DND-41 (cell line): ENCODE measurements at regions not wholly inside any gene's neighbourhood (a gene's known extent, or its start where the extent isn't known, plus 50 kb on each side); places are given as distances from the start of the nearest gene placed in this dataset.

Experiments used
- EZH2 ChIP-seq: IDR thresholded peaks from 3 replicates; pipeline ENCODE4 v1.6.1; 2012; ENCODE audit warnings: borderline replicate concordance, low read depth, mild to moderate bottlenecking, moderate library complexity, low read length, inconsistent platforms; ENCODE audit not compliant: severe bottlenecking
- TF ChIP-seq, protein P1 (sequence below): IDR thresholded peaks from 2 replicates; pipeline ENCODE4 v1.5.1; 2012; ENCODE audit warnings: borderline replicate concordance, low read length, moderate library complexity, mild to moderate bottlenecking; ENCODE audit not compliant: poor library complexity, severe bottlenecking; ENCODE audit errors: extremely low read depth

- TF ChIP-seq, protein P1, sequence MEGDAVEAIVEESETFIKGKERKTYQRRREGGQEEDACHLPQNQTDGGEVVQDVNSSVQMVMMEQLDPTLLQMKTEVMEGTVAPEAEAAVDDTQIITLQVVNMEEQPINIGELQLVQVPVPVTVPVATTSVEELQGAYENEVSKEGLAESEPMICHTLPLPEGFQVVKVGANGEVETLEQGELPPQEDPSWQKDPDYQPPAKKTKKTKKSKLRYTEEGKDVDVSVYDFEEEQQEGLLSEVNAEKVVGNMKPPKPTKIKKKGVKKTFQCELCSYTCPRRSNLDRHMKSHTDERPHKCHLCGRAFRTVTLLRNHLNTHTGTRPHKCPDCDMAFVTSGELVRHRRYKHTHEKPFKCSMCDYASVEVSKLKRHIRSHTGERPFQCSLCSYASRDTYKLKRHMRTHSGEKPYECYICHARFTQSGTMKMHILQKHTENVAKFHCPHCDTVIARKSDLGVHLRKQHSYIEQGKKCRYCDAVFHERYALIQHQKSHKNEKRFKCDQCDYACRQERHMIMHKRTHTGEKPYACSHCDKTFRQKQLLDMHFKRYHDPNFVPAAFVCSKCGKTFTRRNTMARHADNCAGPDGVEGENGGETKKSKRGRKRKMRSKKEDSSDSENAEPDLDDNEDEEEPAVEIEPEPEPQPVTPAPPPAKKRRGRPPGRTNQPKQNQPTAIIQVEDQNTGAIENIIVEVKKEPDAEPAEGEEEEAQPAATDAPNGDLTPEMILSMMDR, result no peak
- no peak for TF ChIP-seq EZH2
Observed at GRCh38 chr6:6943421-6943820, 164.3 kb upstream of the RREB1 start.
